Gastrocnemius medialis (tissue), 4 donors: ENCODE measurements at regions not wholly inside any gene's neighbourhood (a gene's known extent, or its start where the extent isn't known, plus 50 kb on each side); places are given as distances from the start of the nearest gene placed in this dataset.

Experiments used
- CTCF ChIP-seq, 5 experiments: fragments of 450-650 bp in 3 of 5; fragments of 200-600 bp in 2 of 5; sonication (generic) in 2 of 5; IDR thresholded peaks in 4 of 5; conservative IDR thresholded peaks in 1 of 5; 1 replicate in 4 of 5; 2 replicates in 1 of 5; pipeline ENCODE4 v1.5.1; 2016 to 2019; ENCODE audit warnings: antibody characterized with exemption in 5 of 5, mild to moderate bottlenecking in 3 of 5, moderate library complexity in 3 of 5
- POLR2A ChIP-seq, 2 donors: fragments of 450-650 bp; IDR thresholded peaks; one replicate each; pipeline ENCODE4 v1.6.1; 2017; ENCODE audit warnings: antibody characterized with exemption in 2 of 2, mild to moderate bottlenecking in 2 of 2, moderate library complexity in 2 of 2

- TF ChIP-seq CTCF (IDR thresholded peaks at IDR 0.05 in 4 of 5, conservative IDR thresholded peaks at IDR 0.05 in 1 of 5), result no peak
- TF ChIP-seq POLR2A (IDR thresholded peaks at IDR 0.05), result no peak
Observed at GRCh38 chr17:79273660-79274059, 199.0 kb downstream of the ENGASE start.
